AG09309 (cell line): ENCODE measurements at regions not wholly inside any gene's neighbourhood (a gene's known extent, or its start where the extent isn't known, plus 50 kb on each side); places are given as distances from the start of the nearest gene placed in this dataset.

Source experiments
- DNase-seq: peaks from one replicate; pipeline ENCODE4 v3.0.0-alpha.2; 2010; ENCODE audit warnings: low read depth
- H3K4me3 ChIP-seq: 2 replicates; pipeline ENCODE4 v1.5.1; 2011; ENCODE audit warnings: mild to moderate bottlenecking, low read depth, low read length, moderate library complexity; ENCODE audit not compliant: control insufficient read depth
- TF ChIP-seq, protein P1 (sequence below): IDR thresholded peaks from 2 replicates; pipeline ENCODE4 v1.5.1; 2011; ENCODE audit warnings: mild to moderate bottlenecking, low read depth, low read length, inconsistent platforms; ENCODE audit not compliant: insufficient read depth, control insufficient read depth; ENCODE audit errors: missing control alignments

GRCh38 chr6:30824698-30825097 is 59.6 kb upstream of the DDR1 start:
- TF ChIP-seq, protein P1, sequence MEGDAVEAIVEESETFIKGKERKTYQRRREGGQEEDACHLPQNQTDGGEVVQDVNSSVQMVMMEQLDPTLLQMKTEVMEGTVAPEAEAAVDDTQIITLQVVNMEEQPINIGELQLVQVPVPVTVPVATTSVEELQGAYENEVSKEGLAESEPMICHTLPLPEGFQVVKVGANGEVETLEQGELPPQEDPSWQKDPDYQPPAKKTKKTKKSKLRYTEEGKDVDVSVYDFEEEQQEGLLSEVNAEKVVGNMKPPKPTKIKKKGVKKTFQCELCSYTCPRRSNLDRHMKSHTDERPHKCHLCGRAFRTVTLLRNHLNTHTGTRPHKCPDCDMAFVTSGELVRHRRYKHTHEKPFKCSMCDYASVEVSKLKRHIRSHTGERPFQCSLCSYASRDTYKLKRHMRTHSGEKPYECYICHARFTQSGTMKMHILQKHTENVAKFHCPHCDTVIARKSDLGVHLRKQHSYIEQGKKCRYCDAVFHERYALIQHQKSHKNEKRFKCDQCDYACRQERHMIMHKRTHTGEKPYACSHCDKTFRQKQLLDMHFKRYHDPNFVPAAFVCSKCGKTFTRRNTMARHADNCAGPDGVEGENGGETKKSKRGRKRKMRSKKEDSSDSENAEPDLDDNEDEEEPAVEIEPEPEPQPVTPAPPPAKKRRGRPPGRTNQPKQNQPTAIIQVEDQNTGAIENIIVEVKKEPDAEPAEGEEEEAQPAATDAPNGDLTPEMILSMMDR: no peak
- no peak overlapping the region for H3K4me3 ChIP-seq
- no peak for DNase-seq

DNA sequence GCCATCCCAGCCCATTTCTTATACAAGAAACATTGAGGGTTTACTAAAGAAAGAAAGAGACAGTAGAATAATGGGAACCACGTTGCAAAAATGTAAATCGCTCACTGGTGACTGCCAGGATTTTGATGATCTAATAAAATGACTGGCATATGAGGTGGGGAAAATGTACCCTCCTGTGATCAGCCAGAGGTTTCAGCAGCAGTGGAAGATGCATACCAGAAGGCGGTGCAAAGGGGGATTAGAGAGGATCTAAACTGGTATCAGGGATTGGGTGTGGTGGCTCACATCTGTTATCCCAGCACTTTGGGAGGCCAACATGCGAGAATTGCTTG is 60.8 kb upstream of the DDR1 start:
- no peak for DNase-seq

GRCh38 chr6:30821862-30822784 is 62.2 kb upstream of the DDR1 start:
- no peak overlapping the region for H3K4me3 ChIP-seq
- TF ChIP-seq, protein P1: peak; percentile 38
- no peak for DNase-seq

More for the DNA sequence above, 60.8 kb upstream of the DDR1 start:
- no peak overlapping the region for H3K4me3 ChIP-seq
- TF ChIP-seq, protein P1: no peak

DNA sequence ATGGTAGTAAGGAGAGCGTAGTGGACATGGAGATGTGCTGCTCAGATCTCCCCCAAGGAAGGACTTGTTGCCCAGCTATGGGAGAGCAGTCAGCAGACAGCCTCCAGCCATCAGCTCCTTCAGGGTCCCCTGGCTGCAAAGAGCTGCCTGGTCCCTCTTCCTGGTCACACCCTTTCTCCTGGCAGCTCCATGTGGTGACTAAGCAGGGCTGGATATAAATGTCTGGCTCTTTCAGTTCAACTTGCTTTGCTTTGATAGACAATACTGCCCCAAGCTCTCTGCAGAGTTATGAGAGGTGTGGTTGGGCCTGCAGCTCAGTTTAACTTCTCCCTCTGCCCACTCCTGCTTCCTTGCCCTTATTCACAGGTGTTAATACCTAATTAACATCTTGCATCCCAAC is 64.1 kb upstream of the DDR1 start:
- TF ChIP-seq, protein P1: peak; percentile 38
- DNase-seq: peak; percentile 75
- H3K4me3 ChIP-seq: no peak overlapping the region

DNA sequence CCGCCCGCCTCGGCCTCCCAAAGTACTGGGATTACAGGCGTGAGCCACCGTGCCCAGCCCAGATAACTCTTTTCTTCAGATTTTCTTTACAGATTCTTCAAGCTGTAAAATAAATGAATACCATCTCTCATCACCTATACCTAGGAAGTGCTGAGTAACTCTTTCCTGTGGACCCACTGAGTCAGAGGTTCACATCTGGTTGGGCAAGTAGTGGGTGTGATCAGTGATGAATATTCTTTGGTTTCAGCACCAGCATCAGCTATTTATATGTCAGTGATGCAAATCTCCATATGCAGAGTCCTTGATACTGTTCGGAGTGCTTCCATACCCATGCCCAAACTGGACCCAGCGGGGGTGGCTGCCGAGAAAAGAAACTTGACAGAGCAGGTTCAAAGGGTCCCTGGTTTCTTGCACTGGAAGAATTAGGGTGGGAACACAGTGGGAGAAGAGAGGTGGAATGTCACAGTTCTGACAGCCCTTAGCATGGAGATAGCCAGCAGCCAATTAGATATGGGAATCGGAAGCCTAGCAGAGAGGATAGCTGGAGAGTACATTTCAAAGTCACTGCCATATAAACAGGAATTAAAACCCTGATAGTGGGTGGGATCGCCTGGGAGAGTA is 64.9 kb upstream of the DDR1 start:
- no peak for DNase-seq
- TF ChIP-seq, protein P1: no peak
- H3K4me3 ChIP-seq: no peak overlapping the region

GRCh38 chr6:30818391-30818841 is 65.9 kb upstream of the DDR1 start:
- TF ChIP-seq, protein P1: no peak
- no peak overlapping the region for H3K4me3 ChIP-seq
- peak; percentile 84 for DNase-seq
